ENCODE measurements at regions not wholly inside any gene's neighbourhood (a gene's known extent, or its start where the extent isn't known, plus 50 kb on each side); places are given as distances from the start of the nearest gene placed in this dataset.

DNA sequence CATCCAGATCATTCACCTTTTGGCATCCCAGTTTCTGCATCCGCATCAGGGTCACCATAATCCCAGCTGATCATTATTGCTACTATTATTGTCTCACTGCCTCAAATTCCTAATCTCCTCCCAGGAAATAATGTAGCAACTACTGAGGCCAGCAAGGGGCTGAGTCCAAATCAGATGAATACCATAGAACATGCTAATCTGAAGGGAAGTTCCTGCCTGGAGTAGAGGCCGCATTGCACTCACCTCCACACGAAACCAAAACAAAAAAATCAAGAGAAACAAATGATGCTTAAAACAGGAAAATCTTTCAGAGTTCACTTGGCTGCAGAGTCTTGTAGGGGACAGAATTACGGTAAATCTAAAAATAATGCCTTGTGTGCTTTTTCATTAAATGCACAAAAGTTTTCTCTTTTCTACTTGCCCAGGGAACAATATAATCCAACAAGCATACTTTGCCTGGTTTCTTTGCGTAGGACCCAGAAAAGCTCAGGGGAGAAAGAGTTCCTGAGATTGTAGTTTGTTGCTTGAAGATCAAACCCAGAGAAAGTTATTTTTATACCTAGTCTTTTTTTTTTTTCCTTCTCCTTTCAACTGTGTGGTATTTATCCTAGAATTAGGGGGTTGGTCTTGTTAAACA lies 87.7 kb upstream of the KLF4 start:
- TF ChIP-seq ZNF394 (tag by site-specific recombination; IDR thresholded peaks at IDR 0.05; ENCODE audit: borderline replicate concordance) (no peak), ZFP37 (tag by site-specific recombination; IDR thresholded peaks at IDR 0.05) (no peak), ZNF121 (tag by site-specific recombination; IDR thresholded peaks at IDR 0.05) (no peak), GLI4 (tag by site-specific recombination; IDR thresholded peaks at IDR 0.05) (no peak), ZNF610 (tag by site-specific recombination; IDR thresholded peaks at IDR 0.05; ENCODE audit: borderline replicate concordance) (no peak), ZNF785 (tag by site-specific recombination; IDR thresholded peaks at IDR 0.05) (no peak), ZNF777 (tag by site-specific recombination; IDR thresholded peaks at IDR 0.05; ENCODE audit: borderline replicate concordance) (no peak), TCF7L2 (IDR thresholded peaks at IDR 0.05; ENCODE audit: borderline replicate concordance, low read depth, low read length) (no peak), YY1 (tag by site-specific recombination; IDR thresholded peaks at IDR 0.05) (no peak), ZNF768 (tag by site-specific recombination; IDR thresholded peaks at IDR 0.05) (no peak)
- TF ChIP-seq, protein P1, sequence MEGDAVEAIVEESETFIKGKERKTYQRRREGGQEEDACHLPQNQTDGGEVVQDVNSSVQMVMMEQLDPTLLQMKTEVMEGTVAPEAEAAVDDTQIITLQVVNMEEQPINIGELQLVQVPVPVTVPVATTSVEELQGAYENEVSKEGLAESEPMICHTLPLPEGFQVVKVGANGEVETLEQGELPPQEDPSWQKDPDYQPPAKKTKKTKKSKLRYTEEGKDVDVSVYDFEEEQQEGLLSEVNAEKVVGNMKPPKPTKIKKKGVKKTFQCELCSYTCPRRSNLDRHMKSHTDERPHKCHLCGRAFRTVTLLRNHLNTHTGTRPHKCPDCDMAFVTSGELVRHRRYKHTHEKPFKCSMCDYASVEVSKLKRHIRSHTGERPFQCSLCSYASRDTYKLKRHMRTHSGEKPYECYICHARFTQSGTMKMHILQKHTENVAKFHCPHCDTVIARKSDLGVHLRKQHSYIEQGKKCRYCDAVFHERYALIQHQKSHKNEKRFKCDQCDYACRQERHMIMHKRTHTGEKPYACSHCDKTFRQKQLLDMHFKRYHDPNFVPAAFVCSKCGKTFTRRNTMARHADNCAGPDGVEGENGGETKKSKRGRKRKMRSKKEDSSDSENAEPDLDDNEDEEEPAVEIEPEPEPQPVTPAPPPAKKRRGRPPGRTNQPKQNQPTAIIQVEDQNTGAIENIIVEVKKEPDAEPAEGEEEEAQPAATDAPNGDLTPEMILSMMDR (tag by site-specific recombination; IDR thresholded peaks at IDR 0.05) = no peak
- TF ChIP-seq, protein P2, sequence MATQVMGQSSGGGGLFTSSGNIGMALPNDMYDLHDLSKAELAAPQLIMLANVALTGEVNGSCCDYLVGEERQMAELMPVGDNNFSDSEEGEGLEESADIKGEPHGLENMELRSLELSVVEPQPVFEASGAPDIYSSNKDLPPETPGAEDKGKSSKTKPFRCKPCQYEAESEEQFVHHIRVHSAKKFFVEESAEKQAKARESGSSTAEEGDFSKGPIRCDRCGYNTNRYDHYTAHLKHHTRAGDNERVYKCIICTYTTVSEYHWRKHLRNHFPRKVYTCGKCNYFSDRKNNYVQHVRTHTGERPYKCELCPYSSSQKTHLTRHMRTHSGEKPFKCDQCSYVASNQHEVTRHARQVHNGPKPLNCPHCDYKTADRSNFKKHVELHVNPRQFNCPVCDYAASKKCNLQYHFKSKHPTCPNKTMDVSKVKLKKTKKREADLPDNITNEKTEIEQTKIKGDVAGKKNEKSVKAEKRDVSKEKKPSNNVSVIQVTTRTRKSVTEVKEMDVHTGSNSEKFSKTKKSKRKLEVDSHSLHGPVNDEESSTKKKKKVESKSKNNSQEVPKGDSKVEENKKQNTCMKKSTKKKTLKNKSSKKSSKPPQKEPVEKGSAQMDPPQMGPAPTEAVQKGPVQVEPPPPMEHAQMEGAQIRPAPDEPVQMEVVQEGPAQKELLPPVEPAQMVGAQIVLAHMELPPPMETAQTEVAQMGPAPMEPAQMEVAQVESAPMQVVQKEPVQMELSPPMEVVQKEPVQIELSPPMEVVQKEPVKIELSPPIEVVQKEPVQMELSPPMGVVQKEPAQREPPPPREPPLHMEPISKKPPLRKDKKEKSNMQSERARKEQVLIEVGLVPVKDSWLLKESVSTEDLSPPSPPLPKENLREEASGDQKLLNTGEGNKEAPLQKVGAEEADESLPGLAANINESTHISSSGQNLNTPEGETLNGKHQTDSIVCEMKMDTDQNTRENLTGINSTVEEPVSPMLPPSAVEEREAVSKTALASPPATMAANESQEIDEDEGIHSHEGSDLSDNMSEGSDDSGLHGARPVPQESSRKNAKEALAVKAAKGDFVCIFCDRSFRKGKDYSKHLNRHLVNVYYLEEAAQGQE (tag by site-specific recombination; IDR thresholded peaks at IDR 0.05) = no peak
